Erythroblast (primary cell): ENCODE measurements at regions not wholly inside any gene's neighbourhood (a gene's known extent, or its start where the extent isn't known, plus 50 kb on each side); places are given as distances from the start of the nearest gene placed in this dataset.
"Not testable (repeated sequence)": the region's sequence is repeated elsewhere in the genome, so short reads cannot be mapped to it uniquely, and the experiment has no call there.

ENCODE experiments used
- DNase-seq, 2 experiments: peaks; one replicate each; lab custom pipeline; 2025; lab: John Stamatoyannopoulos, UW
- GATA1 ChIP-seq: IDR thresholded peaks from 2 replicates; pipeline ENCODE4 v1.6.1; 2011; ENCODE audit warnings: low read depth, mild to moderate bottlenecking, control low read depth, low read length, moderate library complexity
- POLR2A ChIP-seq: IDR thresholded peaks from 2 replicates; pipeline ENCODE4 v1.6.1; 2011; ENCODE audit warnings: mild to moderate bottlenecking, low read length

GRCh38 chrX:55981603-55982002, 250.6 kb upstream of the KLF8 start:
- DNase-seq = no peak
- TF ChIP-seq GATA1 (no peak), POLR2A (no peak)

- TF ChIP-seq GATA1 (no peak), POLR2A (no peak)
These were observed 235.5 kb upstream of the KLF8 start for GRCh38 chrX:55996649-55997048.

GRCh38 chrX:56000174-56000573, 232.0 kb upstream of the KLF8 start:
- TF ChIP-seq POLR2A = no peak
- TF ChIP-seq GATA1 = no peak
- DNase-seq = no peak

More at GRCh38 chrX:55996649-55997048, 235.5 kb upstream of the KLF8 start:
- DNase-seq = no peak

- TF ChIP-seq GATA1 = no peak
- TF ChIP-seq POLR2A = no peak
- no peak for DNase-seq
These were observed 231.4 kb upstream of the KLF8 start for GRCh38 chrX:56000729-56001128.

GRCh38 chrX:56025872-56026571, 206.1 kb upstream of the KLF8 start:
- TF ChIP-seq POLR2A = no peak
- TF ChIP-seq GATA1 = no peak
- DNase-seq = no peak

GRCh38 chrX:56026815-56027214, 205.3 kb upstream of the KLF8 start:
- TF ChIP-seq POLR2A = no peak
- no peak for TF ChIP-seq GATA1
- DNase-seq = no peak

GRCh38 chrX:56029188-56029587, 203.0 kb upstream of the KLF8 start:
- no peak for DNase-seq
- TF ChIP-seq GATA1 (no peak), POLR2A (no peak)

- TF ChIP-seq POLR2A = no peak
- TF ChIP-seq GATA1 = no peak
- no peak for DNase-seq
These were observed 202.5 kb upstream of the KLF8 start for GRCh38 chrX:56029691-56030090.

GRCh38 chrX:56031409-56031808, 200.7 kb upstream of the KLF8 start:
- no peak for DNase-seq
- no peak for TF ChIP-seq POLR2A
- no peak for TF ChIP-seq GATA1

GRCh38 chrX:56033495-56034180, 198.5 kb upstream of the KLF8 start:
- DNase-seq = no peak
- no peak for TF ChIP-seq POLR2A
- no peak for TF ChIP-seq GATA1

GRCh38 chrX:56052673-56053330, 179.4 kb upstream of the KLF8 start:
- DNase-seq = not testable (repeated sequence)

GRCh38 chrX:56057325-56057724, 174.8 kb upstream of the KLF8 start:
- no peak for DNase-seq

GRCh38 chrX:56066016-56066415, 166.1 kb upstream of the KLF8 start:
- no peak for TF ChIP-seq GATA1
- no peak for TF ChIP-seq POLR2A
- no peak for DNase-seq

More at GRCh38 chrX:56057325-56057724, 174.8 kb upstream of the KLF8 start:
- TF ChIP-seq POLR2A = no peak

GRCh38 chrX:56068274-56068758, 163.8 kb upstream of the KLF8 start:
- no peak for DNase-seq
- TF ChIP-seq POLR2A (no peak), GATA1 (no peak)
